NCI-H1105 (cell line): ENCODE measurements at regions not wholly inside any gene's neighbourhood (a gene's known extent, or its start where the extent isn't known, plus 50 kb on each side); places are given as distances from the start of the nearest gene placed in this dataset.
"Not testable (repeated sequence)": the region's sequence is repeated elsewhere in the genome, so short reads cannot be mapped to it uniquely, and the experiment has no call there.

Experiments used
- DNase-seq: peaks from one replicate; lab custom pipeline; 2025; lab: John Stamatoyannopoulos, UW

DNA sequence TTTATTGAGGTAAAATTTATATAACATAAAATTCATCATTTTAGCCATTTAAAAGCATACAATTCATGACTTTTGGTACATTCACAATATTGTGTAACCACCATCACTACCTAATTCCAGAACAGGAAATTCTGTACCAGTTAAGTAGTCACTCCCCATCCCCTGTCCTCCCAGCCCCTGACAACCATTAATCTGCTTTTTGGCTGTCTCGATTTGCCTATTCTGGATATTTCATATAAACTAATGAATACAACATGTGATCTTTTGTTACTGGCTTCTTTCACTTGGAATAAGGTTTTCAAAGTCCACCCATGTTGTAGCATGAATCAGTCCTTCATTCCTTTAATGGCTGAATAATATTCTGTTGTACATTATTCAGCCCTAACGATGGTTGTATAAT lies 115.6 kb upstream of the KLF14 start:
- no peak for DNase-seq

DNA sequence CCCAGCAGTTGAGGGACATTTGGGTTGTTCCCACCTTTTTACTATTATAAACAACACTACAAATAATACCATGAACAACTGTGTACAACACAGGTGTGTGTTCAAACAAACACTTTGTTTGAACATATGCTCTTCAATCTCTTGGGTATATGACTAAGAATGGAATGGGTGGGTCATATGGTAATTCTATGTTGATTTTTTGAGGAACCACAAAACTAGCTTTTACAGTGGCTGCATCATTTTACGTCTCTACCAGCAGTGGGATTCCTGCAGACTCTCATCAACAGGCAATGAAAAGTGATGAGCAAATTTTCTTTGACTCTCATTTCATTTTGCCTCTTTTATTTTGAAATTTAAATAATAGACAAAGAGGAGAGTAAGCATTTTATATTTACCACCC lies 116.9 kb upstream of the KLF14 start:
- DNase-seq = no peak

DNA sequence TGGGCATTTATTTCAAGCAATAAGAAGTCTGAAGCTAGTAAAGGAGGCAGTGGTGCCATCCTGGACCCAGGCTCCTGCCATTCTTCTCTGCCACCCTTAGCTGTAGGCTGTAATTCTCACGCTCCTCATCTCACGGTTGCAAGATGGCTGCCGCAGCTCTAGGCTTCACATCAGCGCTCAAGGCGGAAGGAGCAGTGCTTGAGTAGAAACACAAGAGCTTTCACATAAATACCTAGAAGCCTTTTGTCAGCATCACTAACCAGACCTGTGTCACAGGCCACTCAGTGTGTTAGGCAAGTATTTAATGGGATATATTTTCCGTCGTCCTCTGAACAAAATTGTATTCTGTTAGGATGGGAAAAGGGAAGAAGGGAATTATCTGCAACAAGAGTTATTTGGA lies 118.9 kb upstream of the KLF14 start:
- DNase-seq = no peak

DNA sequence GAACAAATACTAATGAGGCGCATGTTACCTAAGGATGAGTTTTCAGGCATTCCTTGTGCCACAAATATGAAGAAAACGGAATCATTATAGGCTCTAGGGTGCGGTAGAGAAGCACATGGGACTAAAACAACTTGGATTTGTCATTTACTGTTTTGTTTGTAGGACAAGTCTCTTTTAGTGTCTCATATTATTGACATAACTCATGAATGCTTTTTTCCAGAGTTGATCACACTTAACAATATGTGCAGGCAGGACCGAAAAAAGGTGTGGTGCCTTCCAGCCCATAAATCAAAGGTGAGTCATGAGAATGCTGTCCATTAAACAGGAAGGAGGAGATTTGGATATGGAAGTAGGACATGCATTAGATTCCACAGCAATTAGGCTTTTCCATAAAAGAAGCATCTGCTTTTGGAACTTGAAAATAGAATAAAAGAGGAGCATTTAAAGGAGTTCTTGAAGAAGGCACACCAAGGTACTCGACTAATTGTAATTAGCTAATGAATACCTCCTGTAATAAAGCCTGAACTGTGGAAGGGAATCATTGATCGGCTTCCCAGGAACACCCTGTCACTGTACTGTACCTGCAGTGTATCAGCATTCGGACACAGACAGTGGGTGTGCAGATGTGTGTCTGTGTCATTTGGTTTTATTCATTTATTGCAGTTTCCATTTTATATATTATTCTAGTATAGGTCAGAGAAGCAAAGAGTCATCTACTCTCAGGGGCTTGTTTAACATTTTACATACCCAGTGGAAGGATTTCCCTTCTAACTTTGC lies 119.7 kb upstream of the KLF14 start:
- DNase-seq = no peak

DNA sequence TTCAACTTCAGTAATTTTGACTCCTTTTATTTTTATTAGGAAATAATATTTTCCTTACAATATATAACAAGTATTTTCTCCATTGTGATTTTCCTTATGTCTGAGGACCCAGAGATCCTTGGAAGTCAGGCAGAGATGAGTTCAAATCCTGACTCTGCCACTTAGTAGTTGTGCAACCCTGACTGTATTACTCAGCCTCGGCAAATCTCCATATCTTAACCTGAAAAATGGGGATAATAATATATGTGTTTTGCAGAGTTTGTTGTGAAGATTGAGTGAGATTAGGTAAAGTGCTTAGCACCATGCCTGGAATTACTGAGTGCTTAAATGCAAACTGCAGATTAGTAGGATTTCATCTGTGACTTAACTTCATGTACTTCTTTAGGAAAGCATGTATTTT lies 120.5 kb upstream of the KLF14 start:
- DNase-seq = no peak

DNA sequence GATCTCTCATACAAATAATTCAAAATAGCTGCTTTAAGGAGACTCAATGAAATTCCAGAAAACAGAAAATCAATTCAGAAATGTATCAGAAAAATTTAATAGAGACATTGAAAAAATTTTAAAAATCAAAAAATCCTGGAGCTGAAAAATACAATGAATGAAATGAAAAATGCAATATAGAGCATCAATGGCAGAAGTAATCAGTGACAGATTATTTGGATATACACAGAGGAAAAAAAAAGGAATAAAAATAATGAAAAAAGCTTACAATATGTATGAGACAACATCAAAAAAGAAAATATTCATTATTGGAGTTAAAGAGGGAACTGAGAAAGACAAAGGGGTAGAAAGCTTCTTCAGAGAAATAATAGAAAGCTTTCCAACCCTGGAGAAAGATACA lies 122.9 kb upstream of the KLF14 start:
- DNase-seq = no peak

DNA sequence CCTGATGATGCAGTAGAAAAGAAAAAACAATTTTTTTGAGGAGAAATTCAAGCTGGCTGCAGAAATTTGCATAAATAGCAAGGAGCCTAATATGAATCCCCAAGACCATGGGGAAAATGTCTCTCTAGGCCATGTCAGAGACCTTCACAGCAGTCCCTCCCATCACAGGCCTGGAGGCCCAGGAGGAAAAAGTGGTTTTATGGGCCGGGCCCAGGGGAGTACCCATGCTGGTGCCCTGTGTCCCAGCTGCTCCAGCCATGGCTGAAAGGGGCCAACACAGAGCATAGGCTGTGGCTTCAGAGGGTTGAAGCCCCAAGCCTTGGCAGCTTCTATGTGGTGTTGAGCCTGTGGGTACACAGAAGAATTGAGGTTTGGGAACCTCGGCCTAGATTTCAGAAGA lies 126.8 kb upstream of the KLF14 start:
- DNase-seq = not testable (repeated sequence)

DNA sequence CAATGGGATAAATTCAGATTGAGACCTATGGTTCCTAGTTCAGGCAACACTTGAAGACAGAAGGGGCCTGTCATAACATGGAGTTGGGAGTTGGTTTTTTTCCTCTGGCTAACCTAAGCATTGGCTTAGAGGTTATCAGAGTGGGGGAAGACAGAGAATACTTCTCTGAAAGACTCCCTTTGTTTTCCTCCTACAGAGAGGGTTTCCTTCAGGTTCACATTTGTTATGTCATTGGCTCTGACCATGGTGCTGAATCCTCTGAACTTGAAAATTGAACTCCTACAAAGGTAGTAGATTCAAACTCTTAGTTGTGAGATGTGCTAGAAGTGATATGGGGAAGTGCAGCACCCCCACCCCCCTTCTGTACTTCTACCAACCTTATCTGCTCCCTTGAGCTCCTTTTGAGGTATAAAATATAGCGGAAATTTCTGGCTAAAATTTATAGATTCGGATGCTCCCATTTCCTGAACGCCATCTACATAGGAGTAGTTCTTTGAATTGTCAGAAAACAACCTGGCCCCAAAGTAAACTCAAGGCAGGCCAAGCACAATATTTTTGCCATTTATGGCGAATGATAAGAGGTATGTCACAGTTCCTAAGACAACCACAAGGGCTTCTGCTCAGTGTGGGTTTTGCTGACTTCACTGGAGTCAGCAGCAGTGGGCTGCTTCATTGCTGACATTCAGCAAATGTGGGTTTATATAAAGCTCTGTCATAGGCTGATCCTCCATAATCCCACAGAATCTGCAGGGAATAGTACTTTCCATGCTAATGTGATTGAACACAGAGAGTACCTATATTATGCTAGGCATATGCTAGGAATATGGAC lies 131.6 kb upstream of the KLF14 start:
- DNase-seq = no peak

DNA sequence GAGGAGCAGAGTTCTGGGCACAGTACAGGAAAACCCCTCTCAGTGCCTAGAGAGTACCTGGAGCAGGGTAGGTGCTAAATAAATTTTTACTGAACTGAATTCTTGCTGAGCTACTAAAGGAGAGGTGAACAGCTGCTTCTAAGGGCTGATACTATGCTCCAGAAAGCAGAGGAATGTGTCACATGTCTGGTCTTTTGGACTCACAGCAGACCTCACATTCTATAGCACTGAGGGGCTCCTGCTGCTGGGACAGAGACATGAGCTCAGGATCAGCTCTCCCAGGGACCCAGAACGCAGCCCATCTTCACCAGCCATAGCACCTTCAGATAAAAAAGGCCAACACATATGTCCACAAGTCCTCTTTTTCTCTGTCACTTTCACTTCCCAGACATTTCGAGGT lies 133.0 kb upstream of the KLF14 start:
- DNase-seq = no peak

DNA sequence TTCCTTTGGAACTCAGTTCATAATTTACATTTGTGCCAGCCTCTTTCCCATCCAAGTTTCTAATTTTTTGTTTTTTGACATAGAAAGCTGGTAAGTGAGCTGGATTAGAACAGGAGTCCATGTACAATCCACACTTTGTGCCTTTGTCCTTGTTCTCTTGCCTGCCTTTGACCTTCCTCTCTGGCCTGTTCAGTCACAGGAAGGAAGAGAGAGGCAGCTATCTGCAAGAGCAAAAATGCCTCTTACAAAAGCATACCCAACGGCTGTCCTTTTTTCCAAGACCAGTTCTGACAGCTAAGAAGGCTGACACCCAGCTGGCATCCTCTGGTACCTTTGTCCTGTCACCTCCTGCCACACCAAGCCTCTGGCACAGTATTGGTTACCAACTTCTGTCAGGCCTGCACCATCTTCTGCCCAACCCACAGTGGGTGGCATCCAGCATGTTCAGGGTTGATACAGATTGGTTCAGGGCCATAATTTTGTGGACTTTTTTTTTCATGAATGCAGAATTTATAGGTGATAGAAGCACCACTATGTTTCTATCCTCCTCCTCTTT lies 133.7 kb upstream of the KLF14 start:
- no peak for DNase-seq

DNA sequence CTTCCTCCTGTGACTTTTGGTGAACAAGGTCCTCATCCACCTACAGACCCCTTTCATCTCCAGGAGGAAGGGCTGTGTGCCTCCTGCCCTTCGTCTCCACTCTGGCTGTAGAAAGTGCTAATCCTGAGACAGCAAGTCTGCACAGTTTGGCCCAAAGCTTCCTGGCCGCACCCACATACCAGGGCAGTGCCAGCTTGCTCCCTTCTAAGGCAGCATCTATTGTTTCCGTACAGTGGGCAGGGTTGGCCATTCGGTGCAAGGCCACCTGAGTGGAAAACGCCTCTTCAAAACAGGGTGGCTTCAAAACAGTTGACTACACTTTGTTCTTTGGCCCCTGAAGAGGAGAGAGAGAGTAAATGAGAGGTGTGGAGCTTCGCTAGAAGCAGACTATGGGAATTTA lies 134.1 kb upstream of the KLF14 start:
- no peak for DNase-seq

DNA sequence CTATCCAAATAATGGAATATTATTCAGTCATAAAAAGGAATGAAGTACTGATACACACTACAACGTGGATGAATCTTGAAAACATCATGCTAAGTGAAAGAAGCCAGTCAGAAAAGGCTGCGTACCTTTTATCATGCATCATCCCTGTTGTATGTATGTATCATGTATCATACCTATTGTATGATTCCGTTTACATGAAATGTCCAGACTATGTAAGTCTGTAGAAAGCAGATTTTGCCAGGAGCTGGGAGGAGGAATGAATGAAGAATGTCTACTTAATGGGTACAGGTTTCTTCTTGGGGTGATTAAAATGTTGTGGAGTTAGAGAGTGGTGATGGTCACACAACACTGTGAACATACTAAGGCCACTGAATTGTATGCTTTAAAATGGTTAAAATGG lies 135.9 kb upstream of the KLF14 start:
- no peak for DNase-seq

DNA sequence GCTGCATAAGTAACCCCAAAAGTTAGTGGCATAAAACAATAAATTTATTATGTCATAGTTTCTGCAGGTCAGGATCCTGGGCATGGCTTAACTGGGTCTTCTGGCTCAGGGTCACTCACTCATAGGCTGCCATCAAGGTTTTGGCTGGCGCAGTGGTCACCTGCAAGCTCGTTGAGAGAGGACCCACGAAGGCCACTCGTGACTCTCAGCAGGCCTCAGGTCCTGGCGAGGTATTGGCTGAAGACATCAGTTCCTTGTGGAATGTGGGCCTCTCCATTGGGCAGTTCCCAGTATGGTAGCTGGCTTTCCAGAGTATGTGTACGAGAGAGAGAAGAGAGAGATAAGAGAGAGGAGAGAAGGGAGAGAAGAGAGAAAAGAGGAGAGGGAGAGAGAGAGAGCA lies 138.3 kb upstream of the KLF14 start:
- no peak for DNase-seq

DNA sequence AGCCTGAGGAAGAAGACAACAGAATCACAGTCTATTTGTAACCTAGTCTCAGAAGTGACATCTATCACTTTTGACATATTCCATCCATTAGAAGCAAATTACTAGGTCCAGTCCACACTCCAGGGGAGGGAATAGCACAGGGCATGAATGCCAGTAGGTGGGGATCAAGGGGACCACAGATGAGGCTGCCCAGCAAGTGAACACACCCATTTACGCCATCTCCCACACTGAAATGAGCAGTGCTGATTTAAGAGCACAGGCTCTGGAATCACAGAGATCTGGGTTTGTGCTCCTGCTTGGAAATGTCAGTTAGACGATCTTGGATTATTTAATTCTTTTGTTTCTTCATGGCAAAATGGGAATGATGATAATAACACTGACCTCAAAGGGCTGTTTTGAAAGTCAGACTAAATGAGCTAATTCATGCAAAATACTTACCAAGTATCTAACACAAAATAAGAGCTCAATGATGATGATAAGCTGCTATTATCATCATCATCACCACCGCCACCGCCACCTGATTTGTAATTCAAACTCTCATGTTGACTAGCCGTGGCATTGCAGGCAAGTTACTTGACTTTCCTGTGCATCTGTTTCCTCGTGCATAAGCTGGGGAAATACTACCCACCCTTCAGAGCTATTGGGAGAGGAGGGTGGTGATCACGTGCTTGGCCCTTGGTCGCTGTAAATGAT lies 138.9 kb upstream of the KLF14 start:
- no peak for DNase-seq

DNA sequence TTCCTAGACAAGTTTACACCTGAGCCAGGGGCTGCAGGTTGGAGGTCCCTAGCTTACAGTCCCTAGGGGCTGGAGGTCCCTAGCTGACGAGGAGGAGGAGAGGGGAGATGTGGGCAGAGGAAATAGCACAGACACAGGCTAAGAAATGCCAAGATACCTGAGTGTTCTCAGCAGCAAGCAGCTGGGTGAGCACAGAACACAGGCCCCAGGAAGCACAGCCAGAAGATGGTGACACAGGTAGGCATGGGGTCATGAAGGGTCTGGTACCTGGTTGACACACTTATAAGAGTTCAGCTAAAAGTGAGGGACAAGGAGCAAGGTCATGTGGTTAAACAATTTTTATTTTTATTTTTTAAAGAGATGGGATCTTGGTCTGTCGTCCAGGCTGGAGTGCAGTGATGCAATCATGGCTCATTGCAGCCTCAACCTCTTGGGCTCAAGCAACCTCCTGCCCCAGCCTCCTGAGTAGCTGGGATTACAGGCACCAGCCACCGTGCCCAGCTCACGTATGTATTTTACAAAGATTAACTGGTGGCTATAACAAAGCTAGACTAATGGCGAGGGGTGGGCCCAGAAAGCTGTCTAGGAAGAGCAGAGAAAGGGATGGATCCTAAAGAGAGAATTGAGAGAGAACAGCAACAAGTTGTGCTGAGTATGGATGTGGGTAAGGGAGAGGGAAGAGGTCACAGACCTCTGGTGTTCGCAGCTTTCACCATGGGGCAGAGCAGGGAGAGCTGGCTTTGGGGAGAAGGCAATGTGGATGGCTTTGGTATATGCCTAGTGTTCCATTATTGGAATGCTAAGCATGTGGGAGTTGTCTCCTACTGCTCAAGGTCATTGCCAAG lies 140.3 kb upstream of the KLF14 start:
- DNase-seq = no peak

DNA sequence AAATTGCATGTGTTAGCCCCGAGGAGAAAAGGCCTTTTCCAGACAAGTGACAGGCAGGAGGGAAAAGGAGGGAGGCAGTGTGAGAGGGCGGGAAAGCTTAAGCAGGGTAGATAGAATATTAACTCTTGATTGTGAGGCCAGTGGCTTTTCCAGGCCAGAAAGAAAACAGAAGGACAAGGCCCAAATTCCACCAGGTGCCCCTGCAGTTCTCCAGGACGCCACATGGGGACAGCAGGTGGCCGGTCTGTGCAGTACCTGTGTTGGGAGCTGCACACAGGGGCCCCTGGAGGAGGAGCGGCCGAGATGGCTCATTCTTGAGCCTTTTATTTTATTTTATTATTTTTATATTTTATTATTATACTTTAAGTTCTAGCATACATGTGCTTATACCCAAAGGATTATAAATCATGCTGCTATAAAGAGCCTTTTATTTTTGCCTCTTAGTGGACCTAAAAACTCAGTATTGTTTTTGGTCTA lies 141.3 kb upstream of the KLF14 start:
- DNase-seq = peak; percentile 27

DNA sequence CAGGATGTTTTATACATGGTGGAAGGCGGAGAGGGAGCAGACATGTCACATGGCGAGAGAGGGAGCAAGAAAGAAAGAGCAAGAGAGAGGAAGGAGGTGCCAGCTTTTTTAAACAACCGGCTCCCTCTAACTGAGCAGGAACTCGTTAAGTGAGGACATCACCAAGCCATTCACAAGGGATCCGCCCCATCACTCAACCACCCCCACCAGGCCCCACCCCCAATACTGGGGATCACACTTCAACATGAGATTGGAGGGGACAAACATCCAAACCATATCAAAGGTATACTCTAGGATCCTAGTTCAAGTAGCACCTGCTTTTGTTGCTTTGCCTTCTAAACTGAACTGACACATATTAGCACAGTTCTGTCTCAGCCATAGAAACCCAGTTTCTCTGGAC lies 141.9 kb upstream of the KLF14 start:
- no peak for DNase-seq

DNA sequence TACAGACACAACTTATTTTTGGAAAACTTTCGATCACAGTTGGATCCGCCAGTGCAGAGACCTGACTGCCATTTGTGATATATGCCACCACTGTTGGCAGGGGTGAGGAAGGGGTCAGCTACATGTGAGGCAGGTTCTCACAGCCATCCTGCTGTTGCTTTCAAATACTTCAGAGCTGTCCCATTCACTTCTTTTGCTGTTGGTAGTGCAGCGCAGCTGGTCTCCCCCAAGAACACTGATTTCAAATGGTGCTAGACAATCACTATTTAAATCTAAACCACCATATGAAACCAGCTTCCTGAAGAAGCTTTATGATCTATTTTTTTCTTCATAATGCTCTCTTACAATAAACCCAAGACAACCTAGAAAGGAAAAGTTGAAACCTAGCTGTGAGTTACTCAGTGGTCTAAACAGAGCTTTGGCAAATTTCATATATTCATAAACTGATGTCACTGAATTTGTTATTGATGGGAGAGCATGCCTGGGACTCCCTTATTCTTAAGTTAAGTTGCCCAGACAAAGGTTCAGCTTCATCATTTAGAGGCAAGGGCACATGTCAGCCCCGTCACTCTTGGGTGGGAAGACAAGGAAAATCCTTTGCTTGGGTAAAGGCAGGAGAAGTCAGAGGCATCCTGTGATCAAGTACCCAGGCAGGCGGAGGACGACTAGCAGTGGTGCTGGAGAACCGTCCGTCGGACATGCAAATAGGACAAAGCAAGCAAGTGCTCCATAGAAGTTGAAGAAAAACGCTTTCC lies 143.4 kb upstream of the KLF14 start:
- DNase-seq = no peak

DNA sequence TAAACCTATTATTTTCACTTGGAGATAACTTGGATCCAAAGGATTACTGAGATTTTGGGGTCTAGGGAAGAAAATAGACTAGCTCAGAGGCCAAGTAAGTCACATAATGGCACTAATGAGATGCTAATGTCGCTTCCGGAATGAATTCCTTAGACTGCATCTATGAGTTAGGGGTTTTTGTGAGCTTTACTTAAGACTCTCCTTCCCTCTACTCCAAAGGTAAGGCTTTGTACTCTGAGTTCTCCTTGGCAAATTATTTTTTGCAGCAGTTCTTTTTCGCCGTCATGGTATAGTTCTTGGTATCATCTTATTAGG lies 143.9 kb upstream of the KLF14 start:
- no peak for DNase-seq

DNA sequence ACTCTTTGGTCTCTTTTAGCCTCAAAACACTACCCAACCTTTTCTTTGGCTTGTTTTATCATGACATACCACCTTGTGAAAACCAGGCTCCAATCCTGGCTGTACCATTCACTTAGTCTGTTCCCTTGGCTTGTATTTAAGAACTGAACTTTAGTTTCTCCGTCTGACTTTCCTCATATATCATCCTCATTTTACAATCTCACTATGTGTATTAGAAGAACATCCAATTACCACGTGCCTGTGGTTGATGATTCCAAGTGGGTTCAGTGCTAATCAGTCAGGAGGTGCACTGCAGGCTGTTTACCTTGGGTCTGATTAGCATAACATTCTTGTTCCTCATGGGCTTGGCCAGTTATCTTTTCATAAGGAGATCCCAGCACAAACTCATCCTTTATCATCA lies 144.8 kb upstream of the KLF14 start:
- DNase-seq = no peak

DNA sequence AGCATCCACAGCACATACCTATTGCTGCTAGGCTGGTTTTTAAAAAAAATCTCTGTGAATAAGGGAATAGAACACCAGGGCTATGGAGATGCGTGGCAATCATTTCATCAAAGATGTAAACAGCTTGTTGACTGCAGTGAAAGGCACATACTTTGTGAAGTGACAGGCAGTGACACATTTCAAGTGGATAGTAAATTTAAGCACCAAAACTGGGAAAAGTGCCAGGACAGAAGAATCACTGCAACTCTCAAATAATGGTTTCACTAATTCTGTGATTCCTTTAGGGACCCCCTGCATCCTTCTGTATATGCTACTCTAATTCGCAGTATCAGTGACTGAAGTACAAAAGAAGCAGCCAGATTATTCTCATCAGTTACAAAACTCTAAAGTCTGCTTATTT lies 145.2 kb upstream of the KLF14 start:
- peak; percentile 5 for DNase-seq
